ENCODE measurements at regions not wholly inside any gene's neighbourhood (a gene's known extent, or its start where the extent isn't known, plus 50 kb on each side); places are given as distances from the start of the nearest gene placed in this dataset.
"Not testable (repeated sequence)": the region's sequence is repeated elsewhere in the genome, so short reads cannot be mapped to it uniquely, and the experiment has no call there.

- H3K27me3 Mint-ChIP-seq, result no peaks in the 10 kb centered on the region
- H3K27ac Mint-ChIP-seq, result no peak overlapping the region
- H3K36me3 Mint-ChIP-seq (ENCODE audit: low read depth), result no peaks in the 10 kb centered on the region
- intact Hi-C loops (cut with micrococcal nuclease), result no loop called here
- H3K4me1 Mint-ChIP-seq (ENCODE audit: low read depth), result peaks cover 11% of the 10 kb centered on the region
- no peak overlapping the region for H3K4me3 Mint-ChIP-seq
- H3K9me3 Mint-ChIP-seq, result peaks cover 11% of the 10 kb centered on the region
Observed at GRCh38 chr2:180555391-180555965, 424.9 kb upstream of the UBE2E3 start.

GRCh38 chr2:180554330-180554729, 426.1 kb upstream of the UBE2E3 start:
- no peaks in the 10 kb centered on the region for H3K27me3 Mint-ChIP-seq
- H3K4me1 Mint-ChIP-seq (ENCODE audit: low read depth), result peaks cover 6% of the 10 kb centered on the region
- H3K4me3 Mint-ChIP-seq, result no peak overlapping the region
- no peak overlapping the region for H3K27ac Mint-ChIP-seq
- no peaks in the 10 kb centered on the region for H3K36me3 Mint-ChIP-seq (ENCODE audit: low read depth)
- H3K9me3 Mint-ChIP-seq, result peaks cover 11% of the 10 kb centered on the region
- intact Hi-C loops (cut with micrococcal nuclease), result no loop called here

GRCh38 chr2:180553094-180553715, 427.2 kb upstream of the UBE2E3 start:
- intact Hi-C loops (cut with micrococcal nuclease), result no loop called here
- Mint-ChIP-seq H3K27me3 (no peaks in the 10 kb centered on the region), H3K36me3 (ENCODE audit: low read depth) (no peaks in the 10 kb centered on the region), H3K27ac (no peak overlapping the region), H3K4me3 (no peak overlapping the region), H3K4me1 (ENCODE audit: low read depth) (peaks cover under 1% of the 10 kb centered on the region), H3K9me3 (peaks cover 11% of the 10 kb centered on the region)

GRCh38 chr2:180542511-180542910, 437.9 kb upstream of the UBE2E3 start:
- H3K36me3 Mint-ChIP-seq (ENCODE audit: low read depth), result peaks cover 9% of the 10 kb centered on the region
- peaks cover 15% of the 10 kb centered on the region for H3K9me3 Mint-ChIP-seq
- intact Hi-C loops (cut with micrococcal nuclease), result no loop called here
- H3K27ac Mint-ChIP-seq, result no peak overlapping the region
- H3K4me1 Mint-ChIP-seq (ENCODE audit: low read depth), result peaks cover 36% of the 10 kb centered on the region
- H3K4me3 Mint-ChIP-seq, result no peak overlapping the region
- no peaks in the 10 kb centered on the region for H3K27me3 Mint-ChIP-seq

- H3K9me3 Mint-ChIP-seq, result peaks cover 26% of the 10 kb centered on the region
- H3K4me1 Mint-ChIP-seq (ENCODE audit: low read depth), result peaks cover 35% of the 10 kb centered on the region
- no peaks in the 10 kb centered on the region for H3K27me3 Mint-ChIP-seq
- H3K4me3 Mint-ChIP-seq, result no peak overlapping the region
- H3K27ac Mint-ChIP-seq, result no peak overlapping the region
- intact Hi-C loops (cut with micrococcal nuclease), result no loop called here
- H3K36me3 Mint-ChIP-seq (ENCODE audit: low read depth), result peaks cover 9% of the 10 kb centered on the region
Observed at GRCh38 chr2:180540761-180541160, 439.6 kb upstream of the UBE2E3 start.

GRCh38 chr2:180539541-180539940, 440.9 kb upstream of the UBE2E3 start:
- H3K36me3 Mint-ChIP-seq (ENCODE audit: low read depth), result peaks cover 9% of the 10 kb centered on the region
- intact Hi-C loops (cut with micrococcal nuclease), result no loop called here
- H3K27ac Mint-ChIP-seq, result no peak overlapping the region
- H3K27me3 Mint-ChIP-seq, result no peaks in the 10 kb centered on the region
- H3K4me1 Mint-ChIP-seq (ENCODE audit: low read depth), result peaks cover 29% of the 10 kb centered on the region
- no peak overlapping the region for H3K4me3 Mint-ChIP-seq
- peaks cover 26% of the 10 kb centered on the region for H3K9me3 Mint-ChIP-seq

GRCh38 chr2:180535289-180535688, 445.1 kb upstream of the UBE2E3 start:
- H3K4me1 Mint-ChIP-seq (ENCODE audit: low read depth), result peaks cover 14% of the 10 kb centered on the region
- no peaks in the 10 kb centered on the region for H3K27me3 Mint-ChIP-seq
- no peaks in the 10 kb centered on the region for H3K36me3 Mint-ChIP-seq (ENCODE audit: low read depth)
- H3K9me3 Mint-ChIP-seq, result peaks cover 13% of the 10 kb centered on the region
- intact Hi-C loops (cut with micrococcal nuclease), result no loop called here
- no peak overlapping the region for H3K4me3 Mint-ChIP-seq
- no peak overlapping the region for H3K27ac Mint-ChIP-seq

- H3K27me3 Mint-ChIP-seq; H3K36me3 Mint-ChIP-seq (ENCODE audit: low read depth); intact Hi-C loops (cut with micrococcal nuclease): not testable (repeated sequence)
Observed at GRCh38 chr2:180531787-180532186, 448.6 kb upstream of the UBE2E3 start.

GRCh38 chr2:180524499-180524898, 455.9 kb upstream of the UBE2E3 start:
- no peaks in the 10 kb centered on the region for H3K27me3 Mint-ChIP-seq
- no peak overlapping the region for H3K4me3 Mint-ChIP-seq
- H3K9me3 Mint-ChIP-seq, result no peaks in the 10 kb centered on the region
- H3K27ac Mint-ChIP-seq, result no peak overlapping the region
- H3K4me1 Mint-ChIP-seq (ENCODE audit: low read depth), result peaks cover 22% of the 10 kb centered on the region
- intact Hi-C loops (cut with micrococcal nuclease), result no loop called here
- no peaks in the 10 kb centered on the region for H3K36me3 Mint-ChIP-seq (ENCODE audit: low read depth)

More at GRCh38 chr2:180531787-180532186, 448.6 kb upstream of the UBE2E3 start:
- H3K27ac Mint-ChIP-seq; H3K9me3 Mint-ChIP-seq; H3K4me3 Mint-ChIP-seq; H3K4me1 Mint-ChIP-seq (ENCODE audit: low read depth): not testable (repeated sequence)

GRCh38 chr2:180523621-180524340, 456.6 kb upstream of the UBE2E3 start:
- peaks cover 22% of the 10 kb centered on the region for H3K4me1 Mint-ChIP-seq (ENCODE audit: low read depth)
- no peak overlapping the region for H3K27ac Mint-ChIP-seq
- no peak overlapping the region for H3K4me3 Mint-ChIP-seq
- H3K27me3 Mint-ChIP-seq, result no peaks in the 10 kb centered on the region
- H3K36me3 Mint-ChIP-seq (ENCODE audit: low read depth), result no peaks in the 10 kb centered on the region
- no peaks in the 10 kb centered on the region for H3K9me3 Mint-ChIP-seq
- intact Hi-C loops (cut with micrococcal nuclease), result no loop called here

GRCh38 chr2:180520921-180521581, 459.4 kb upstream of the UBE2E3 start:
- peaks cover 26% of the 10 kb centered on the region for H3K4me1 Mint-ChIP-seq (ENCODE audit: low read depth)
- no peaks in the 10 kb centered on the region for H3K27me3 Mint-ChIP-seq
- H3K4me3 Mint-ChIP-seq, result no peak overlapping the region
- H3K9me3 Mint-ChIP-seq, result no peaks in the 10 kb centered on the region
- intact Hi-C loops (cut with micrococcal nuclease), result no loop called here
- H3K27ac Mint-ChIP-seq, result no peak overlapping the region
- H3K36me3 Mint-ChIP-seq (ENCODE audit: low read depth), result no peaks in the 10 kb centered on the region

GRCh38 chr2:180520206-180520605, 460.2 kb upstream of the UBE2E3 start:
- peaks cover 26% of the 10 kb centered on the region for H3K4me1 Mint-ChIP-seq (ENCODE audit: low read depth)
- H3K4me3 Mint-ChIP-seq, result no peak overlapping the region
- no peaks in the 10 kb centered on the region for H3K27me3 Mint-ChIP-seq
- H3K9me3 Mint-ChIP-seq, result no peaks in the 10 kb centered on the region
- no peak overlapping the region for H3K27ac Mint-ChIP-seq
- intact Hi-C loops (cut with micrococcal nuclease), result no loop called here
- no peaks in the 10 kb centered on the region for H3K36me3 Mint-ChIP-seq (ENCODE audit: low read depth)

GRCh38 chr2:180519276-180519675, 461.1 kb upstream of the UBE2E3 start:
- no peak overlapping the region for H3K27ac Mint-ChIP-seq
- no peaks in the 10 kb centered on the region for H3K36me3 Mint-ChIP-seq (ENCODE audit: low read depth)
- no peak overlapping the region for H3K4me3 Mint-ChIP-seq
- no peaks in the 10 kb centered on the region for H3K27me3 Mint-ChIP-seq
- no peaks in the 10 kb centered on the region for H3K9me3 Mint-ChIP-seq
- H3K4me1 Mint-ChIP-seq (ENCODE audit: low read depth), result peaks cover 21% of the 10 kb centered on the region
- intact Hi-C loops (cut with micrococcal nuclease), result no loop called here

GRCh38 chr2:180516232-180516631, 464.2 kb upstream of the UBE2E3 start:
- Mint-ChIP-seq H3K27me3 (no peaks in the 10 kb centered on the region), H3K27ac (no peak overlapping the region), H3K4me3 (no peak overlapping the region), H3K36me3 (ENCODE audit: low read depth) (no peaks in the 10 kb centered on the region), H3K4me1 (ENCODE audit: low read depth) (peaks cover 12% of the 10 kb centered on the region), H3K9me3 (no peaks in the 10 kb centered on the region)
- intact Hi-C loops (cut with micrococcal nuclease), result no loop called here

Measured in dendritic cell treated with granulocyte-macrophage colony-stimulating factor and Interleukin-4, amounts not matched to agents 40 ng/mL and 50 ng/mL, for 4 days (primary cell).